Peyer's patch (tissue), 4 donors: ENCODE measurements at regions not wholly inside any gene's neighbourhood (a gene's known extent, or its start where the extent isn't known, plus 50 kb on each side); places are given as distances from the start of the nearest gene placed in this dataset.
"Not testable (repeated sequence)": the region's sequence is repeated elsewhere in the genome, so short reads cannot be mapped to it uniquely, and the experiment has no call there.

ENCODE experiments used
- DNase-seq, 3 donors: peaks; one replicate each; pipeline ENCODE4 v3.0.0-alpha.2; 2017 to 2019
- H3K27ac ChIP-seq, 4 donors: fragments of 200-600 bp; sonication (generic); one replicate each; pipeline ENCODE4 v1.5.1; 2016 to 2019
- H3K27me3 ChIP-seq, 2 donors: fragments of 200-600 bp; sonication (generic); one replicate each; pipeline ENCODE4 v1.5.1; 2019
- H3K36me3 ChIP-seq, 3 donors: fragments of 200-600 bp; sonication (generic); one replicate each; pipeline ENCODE4 v1.5.1; 2016 to 2019
- H3K4me1 ChIP-seq, 4 donors: fragments of 200-600 bp; sonication (generic); one replicate each; pipeline ENCODE4 v1.5.1; 2016 to 2019
- H3K4me3 ChIP-seq, 4 donors: fragments of 200-600 bp; sonication (generic); 1 replicate in 3 of 4; 2 replicates in 1 of 4; pipeline ENCODE4 v1.5.1; 2016 to 2019; ENCODE audit warnings: mild to moderate bottlenecking in 1 of 4
- H3K9me3 ChIP-seq, 4 donors: fragments of 200-600 bp; sonication (generic); one replicate each; pipeline ENCODE4 v1.5.1; 2016 to 2019; ENCODE audit warnings: mild to moderate bottlenecking in 1 of 4
- POLR2A ChIP-seq, 2 donors: fragments of 450-650 bp; IDR thresholded peaks; one replicate each; pipeline ENCODE4 v1.5.1; 2017; ENCODE audit warnings: antibody characterized with exemption in 2 of 2, mild to moderate bottlenecking in 2 of 2, moderate library complexity in 2 of 2
- TF ChIP-seq, protein P1 (sequence below), 6 experiments: fragments of 450-650 bp in 4 of 6; fragments of 200-600 bp in 2 of 6; sonication (generic) in 1 of 6; IDR thresholded peaks; one replicate each; pipeline ENCODE4 v1.5.1; 2017 to 2019; ENCODE audit warnings: antibody characterized with exemption in 6 of 6, mild to moderate bottlenecking in 3 of 6, moderate library complexity in 1 of 6

DNA sequence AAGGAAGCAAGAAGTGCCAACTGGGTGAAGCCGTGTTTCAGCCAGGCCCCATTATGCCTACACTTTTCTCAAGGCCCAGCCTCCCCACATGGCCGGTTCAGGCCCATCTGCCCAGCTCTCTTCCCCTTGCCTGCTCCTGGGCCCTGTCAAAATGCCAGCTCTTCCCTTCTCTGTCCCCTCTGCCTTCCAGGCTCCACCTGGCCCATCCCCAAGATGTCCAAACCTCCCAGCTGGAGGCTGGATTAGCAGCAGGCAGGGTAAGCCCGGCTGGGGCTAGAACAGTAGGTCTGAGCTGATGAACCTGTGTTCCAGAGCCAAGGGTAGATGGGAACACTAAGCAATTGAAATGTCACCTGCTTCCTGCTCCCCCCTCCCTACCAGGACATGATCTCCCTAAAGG, 64.1 kb upstream of the HSPA9 start:
- TF ChIP-seq POLR2A (IDR thresholded peaks at IDR 0.05): no peak
- TF ChIP-seq, protein P1, sequence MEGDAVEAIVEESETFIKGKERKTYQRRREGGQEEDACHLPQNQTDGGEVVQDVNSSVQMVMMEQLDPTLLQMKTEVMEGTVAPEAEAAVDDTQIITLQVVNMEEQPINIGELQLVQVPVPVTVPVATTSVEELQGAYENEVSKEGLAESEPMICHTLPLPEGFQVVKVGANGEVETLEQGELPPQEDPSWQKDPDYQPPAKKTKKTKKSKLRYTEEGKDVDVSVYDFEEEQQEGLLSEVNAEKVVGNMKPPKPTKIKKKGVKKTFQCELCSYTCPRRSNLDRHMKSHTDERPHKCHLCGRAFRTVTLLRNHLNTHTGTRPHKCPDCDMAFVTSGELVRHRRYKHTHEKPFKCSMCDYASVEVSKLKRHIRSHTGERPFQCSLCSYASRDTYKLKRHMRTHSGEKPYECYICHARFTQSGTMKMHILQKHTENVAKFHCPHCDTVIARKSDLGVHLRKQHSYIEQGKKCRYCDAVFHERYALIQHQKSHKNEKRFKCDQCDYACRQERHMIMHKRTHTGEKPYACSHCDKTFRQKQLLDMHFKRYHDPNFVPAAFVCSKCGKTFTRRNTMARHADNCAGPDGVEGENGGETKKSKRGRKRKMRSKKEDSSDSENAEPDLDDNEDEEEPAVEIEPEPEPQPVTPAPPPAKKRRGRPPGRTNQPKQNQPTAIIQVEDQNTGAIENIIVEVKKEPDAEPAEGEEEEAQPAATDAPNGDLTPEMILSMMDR (IDR thresholded peaks at IDR 0.05): no peak
- peaks cover 0 to 7% (median 0%) of the 10 kb centered on the region in 4 donors for H3K4me1 ChIP-seq
- peak in 1 of 3 donors; percentile 16 for DNase-seq
- H3K36me3 ChIP-seq: no peaks in the 10 kb centered on the region
- H3K27ac ChIP-seq: no peak overlapping the region
- H3K27me3 ChIP-seq: no peaks in the 10 kb centered on the region
- H3K4me3 ChIP-seq: no peak overlapping the region
- H3K9me3 ChIP-seq: no peaks in the 10 kb centered on the region

DNA sequence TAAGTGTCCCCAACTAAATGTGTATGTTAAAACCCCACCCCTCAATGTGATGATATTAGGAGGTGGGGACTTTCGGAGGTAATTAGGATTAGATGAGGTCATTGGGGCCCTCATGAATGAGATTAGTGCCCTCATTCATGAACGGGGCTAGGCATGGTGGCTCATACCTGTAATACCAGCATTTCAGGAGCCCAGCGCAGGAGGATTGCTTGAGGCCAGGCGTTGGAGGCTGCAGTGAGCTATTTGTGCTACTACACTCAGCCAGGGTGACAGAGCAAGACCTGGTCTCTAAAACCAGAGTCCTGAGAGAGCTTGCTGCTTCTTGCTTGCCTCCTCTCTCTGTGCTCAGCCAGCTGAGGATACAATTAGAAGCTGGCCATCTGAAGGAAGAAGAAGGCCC, 62.1 kb upstream of the HSPA9 start:
- TF ChIP-seq, protein P1 (IDR thresholded peaks at IDR 0.05): no peak
- TF ChIP-seq POLR2A (IDR thresholded peaks at IDR 0.05): no peak
- Histone ChIP-seq H3K27ac (no peak overlapping the region), H3K36me3 (no peaks in the 10 kb centered on the region), H3K4me1 (peaks cover 0 to 7% (median 0%) of the 10 kb centered on the region in 4 donors), H3K27me3 (no peaks in the 10 kb centered on the region), H3K9me3 (no peaks in the 10 kb centered on the region), H3K4me3 (no peak overlapping the region)
- no peak for DNase-seq

DNA sequence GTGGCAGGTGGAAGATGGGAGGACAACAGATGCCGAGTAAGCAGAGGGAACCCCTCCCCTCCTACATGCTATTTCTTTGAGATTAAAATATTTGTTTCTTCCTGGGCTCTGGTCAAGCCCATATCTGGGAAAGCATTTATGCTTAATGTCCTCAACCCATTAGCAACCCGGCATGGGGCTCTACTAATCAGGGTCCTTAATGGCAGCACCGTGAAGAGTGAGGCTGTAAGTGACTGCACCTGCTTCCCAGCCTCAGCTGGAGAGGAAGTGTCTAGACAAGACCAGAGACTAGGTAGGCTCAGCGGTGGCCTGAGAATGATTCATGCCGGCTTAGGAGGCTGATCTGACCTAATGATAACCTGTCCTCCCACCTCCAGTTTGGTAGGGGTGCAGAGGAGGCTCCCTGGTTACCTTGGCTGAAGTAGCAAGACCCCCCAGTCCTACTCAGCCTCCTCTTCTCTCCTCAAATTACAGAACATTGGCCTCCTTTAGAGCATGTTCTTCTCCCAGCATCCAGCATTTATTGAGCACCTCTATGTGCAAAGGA, 61.3 kb upstream of the HSPA9 start:
- Histone ChIP-seq H3K36me3 (no peaks in the 10 kb centered on the region), H3K27ac (no peak overlapping the region), H3K9me3 (no peaks in the 10 kb centered on the region), H3K4me3 (no peak overlapping the region), H3K4me1 (peaks cover 0 to 7% (median 0%) of the 10 kb centered on the region in 4 donors), H3K27me3 (no peaks in the 10 kb centered on the region)
- TF ChIP-seq POLR2A (IDR thresholded peaks at IDR 0.05): no peak
- TF ChIP-seq, protein P1 (IDR thresholded peaks at IDR 0.05): no peak
- no peak for DNase-seq

DNA sequence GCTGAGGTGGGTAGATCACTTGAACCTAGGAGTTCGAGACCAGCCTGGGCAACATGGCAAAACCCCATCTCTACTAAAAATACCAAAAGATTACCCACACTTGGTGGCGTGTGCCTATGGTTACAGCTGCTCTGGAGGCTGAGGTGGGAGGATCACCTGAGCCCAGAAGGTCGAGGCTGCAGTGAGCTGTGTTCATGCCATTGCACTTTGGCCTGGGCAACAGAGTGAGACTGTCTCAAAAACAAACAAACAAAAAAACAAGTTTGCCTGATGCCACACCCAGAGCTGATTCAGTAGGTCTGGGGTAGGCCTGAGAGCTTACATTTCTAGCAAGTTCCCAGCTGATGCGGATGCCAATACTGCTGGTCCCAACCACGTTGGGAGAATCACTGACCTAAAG, 60.5 kb upstream of the HSPA9 start:
- no peaks in the 10 kb centered on the region for H3K27me3 ChIP-seq
- TF ChIP-seq, protein P1 (IDR thresholded peaks at IDR 0.05): no peak
- TF ChIP-seq POLR2A (IDR thresholded peaks at IDR 0.05): no peak
- H3K4me1 ChIP-seq: peaks cover 0 to 7% (median 0%) of the 10 kb centered on the region in 4 donors
- H3K9me3 ChIP-seq: no peaks in the 10 kb centered on the region
- DNase-seq: no peak
- no peak overlapping the region for H3K27ac ChIP-seq
- H3K36me3 ChIP-seq: no peaks in the 10 kb centered on the region
- no peak overlapping the region for H3K4me3 ChIP-seq

DNA sequence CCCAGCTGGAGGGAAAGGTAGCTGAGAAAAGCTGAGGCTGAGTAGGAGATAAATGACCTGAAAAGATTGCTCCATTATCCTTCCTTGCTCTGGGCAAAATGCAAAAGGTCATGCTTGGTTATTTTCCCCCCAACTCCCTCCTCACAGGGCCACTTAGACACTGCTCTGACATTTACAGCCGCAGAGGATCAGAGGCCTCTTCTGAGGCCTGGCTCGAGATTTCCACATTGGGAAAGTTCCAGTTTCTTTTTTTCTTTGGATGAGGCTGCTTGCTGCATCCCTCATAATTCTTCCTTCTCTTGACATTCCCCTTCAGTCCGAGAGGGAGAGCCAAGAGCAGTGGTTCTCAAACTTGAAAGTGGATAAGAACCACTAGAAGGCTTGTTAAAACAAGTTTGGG, 60.1 kb upstream of the HSPA9 start:
- no peak for DNase-seq

DNA sequence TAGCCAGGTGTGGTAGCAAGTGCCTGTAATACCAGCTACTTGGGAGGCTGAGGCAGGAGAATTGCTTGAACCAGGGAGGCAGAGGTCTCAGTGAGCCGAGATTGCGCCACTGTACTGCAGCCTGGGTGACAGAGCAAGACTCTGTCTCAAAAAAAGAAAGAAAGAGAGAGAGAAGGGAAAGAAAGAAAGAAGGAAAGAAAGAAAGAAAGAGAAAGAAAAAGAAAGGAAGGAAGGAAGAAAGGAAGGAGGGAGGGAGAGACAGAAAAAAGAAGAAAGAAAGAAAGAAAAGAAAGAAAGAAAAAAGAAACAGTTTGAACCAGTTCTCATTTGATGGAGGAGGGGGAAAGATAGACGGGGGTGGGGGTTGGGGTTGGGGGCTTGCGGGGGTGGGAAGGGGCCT, 59.6 kb upstream of the HSPA9 start:
- DNase-seq, H3K9me3 ChIP-seq, H3K27ac ChIP-seq, H3K4me3 ChIP-seq, H3K27me3 ChIP-seq, H3K36me3 ChIP-seq, H3K4me1 ChIP-seq: not testable (repeated sequence)

More for the DNA sequence above, 60.1 kb upstream of the HSPA9 start:
- Histone ChIP-seq H3K27me3 (no peaks in the 10 kb centered on the region), H3K4me1 (peaks cover 0 to 7% (median 0%) of the 10 kb centered on the region in 4 donors), H3K4me3 (no peak overlapping the region), H3K36me3 (no peaks in the 10 kb centered on the region), H3K27ac (no peak overlapping the region), H3K9me3 (no peaks in the 10 kb centered on the region)
- TF ChIP-seq, protein P1 (IDR thresholded peaks at IDR 0.05): no peak
- no peak for TF ChIP-seq POLR2A (IDR thresholded peaks at IDR 0.05)
